GM12873 (cell line): ENCODE measurements at regions not wholly inside any gene's neighbourhood (a gene's known extent, or its start where the extent isn't known, plus 50 kb on each side); places are given as distances from the start of the nearest gene placed in this dataset.

ENCODE experiments used
- TF ChIP-seq, protein P1 (sequence below): IDR thresholded peaks from 2 replicates; pipeline ENCODE4 v1.5.1; 2012; ENCODE audit warnings: low read depth, mild to moderate bottlenecking, moderate library complexity, low read length, control low read depth; ENCODE audit not compliant: insufficient read depth; ENCODE audit errors: missing control alignments

DNA sequence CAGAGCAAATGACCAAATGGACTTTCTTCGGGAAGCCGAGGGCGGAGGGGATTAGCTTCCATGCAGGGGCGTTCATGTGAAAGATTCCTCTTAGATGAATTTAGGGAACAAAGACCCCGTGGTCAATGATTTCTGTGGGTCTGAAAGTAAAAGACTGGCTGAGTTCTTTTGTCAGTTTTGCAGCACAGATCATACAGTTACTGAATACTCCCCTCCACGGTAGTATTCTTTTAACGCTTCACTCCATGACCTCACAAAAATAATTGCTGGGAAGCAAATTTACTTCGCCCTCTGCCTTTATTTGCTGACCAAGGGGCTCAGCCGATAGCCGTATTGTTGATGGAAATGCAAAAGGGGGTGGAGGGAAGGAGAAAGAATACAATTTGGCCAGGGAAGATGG, 86.0 kb upstream of the SALL4 start:
- TF ChIP-seq, protein P1, sequence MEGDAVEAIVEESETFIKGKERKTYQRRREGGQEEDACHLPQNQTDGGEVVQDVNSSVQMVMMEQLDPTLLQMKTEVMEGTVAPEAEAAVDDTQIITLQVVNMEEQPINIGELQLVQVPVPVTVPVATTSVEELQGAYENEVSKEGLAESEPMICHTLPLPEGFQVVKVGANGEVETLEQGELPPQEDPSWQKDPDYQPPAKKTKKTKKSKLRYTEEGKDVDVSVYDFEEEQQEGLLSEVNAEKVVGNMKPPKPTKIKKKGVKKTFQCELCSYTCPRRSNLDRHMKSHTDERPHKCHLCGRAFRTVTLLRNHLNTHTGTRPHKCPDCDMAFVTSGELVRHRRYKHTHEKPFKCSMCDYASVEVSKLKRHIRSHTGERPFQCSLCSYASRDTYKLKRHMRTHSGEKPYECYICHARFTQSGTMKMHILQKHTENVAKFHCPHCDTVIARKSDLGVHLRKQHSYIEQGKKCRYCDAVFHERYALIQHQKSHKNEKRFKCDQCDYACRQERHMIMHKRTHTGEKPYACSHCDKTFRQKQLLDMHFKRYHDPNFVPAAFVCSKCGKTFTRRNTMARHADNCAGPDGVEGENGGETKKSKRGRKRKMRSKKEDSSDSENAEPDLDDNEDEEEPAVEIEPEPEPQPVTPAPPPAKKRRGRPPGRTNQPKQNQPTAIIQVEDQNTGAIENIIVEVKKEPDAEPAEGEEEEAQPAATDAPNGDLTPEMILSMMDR = no peak

DNA sequence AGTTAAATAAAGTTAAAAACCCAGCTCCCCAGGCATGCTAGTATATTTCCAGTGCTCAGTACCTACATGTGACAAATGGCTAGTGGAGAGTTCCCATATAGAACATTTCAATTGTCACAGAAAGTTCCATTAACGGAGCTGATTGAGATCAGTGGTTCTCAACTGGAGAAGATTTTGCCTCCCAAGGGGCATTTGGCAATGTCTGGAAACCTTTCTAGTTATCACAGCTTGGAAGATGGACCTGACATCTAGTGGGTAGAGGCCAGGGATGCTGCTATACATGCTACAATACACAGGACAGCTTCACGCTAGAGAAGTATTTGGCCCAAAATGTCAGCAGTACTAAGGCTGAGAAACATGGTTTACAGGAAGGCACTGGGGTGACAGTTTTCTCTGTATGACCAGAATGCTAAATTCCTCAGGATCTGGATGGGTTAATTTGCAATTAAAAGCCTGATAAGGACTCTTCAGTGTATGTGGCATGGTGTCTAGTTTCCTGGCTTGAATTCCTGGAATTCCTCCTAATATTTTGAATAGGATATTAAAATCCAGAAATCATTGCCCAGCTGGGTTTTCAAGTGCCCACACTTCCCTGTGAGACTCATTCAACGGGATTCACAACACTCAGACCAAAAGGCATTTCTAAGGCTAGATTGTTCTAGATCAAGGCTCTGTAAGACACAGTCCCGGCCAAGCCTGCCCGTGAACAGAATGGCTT, 84.7 kb upstream of the SALL4 start:
- TF ChIP-seq, protein P1 = no peak

DNA sequence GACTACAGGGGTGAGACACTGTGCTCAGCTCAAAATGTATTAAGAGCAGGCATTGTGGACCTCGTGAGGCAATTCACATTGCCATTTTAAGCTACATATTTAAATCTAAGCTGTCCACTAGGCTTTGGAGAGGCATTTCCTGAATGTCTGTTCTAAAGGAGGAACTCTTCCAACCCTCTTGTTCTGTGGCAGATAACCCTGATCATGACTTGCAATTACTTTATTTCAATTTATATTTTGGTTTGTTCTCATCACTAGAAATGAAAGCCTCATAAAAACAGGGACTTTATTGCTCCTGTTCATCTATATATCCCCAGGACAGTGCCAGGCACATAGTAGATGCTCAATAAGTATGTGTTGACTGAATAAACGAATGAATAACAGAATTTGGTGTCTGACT, 84.0 kb upstream of the SALL4 start:
- TF ChIP-seq, protein P1 = no peak

DNA sequence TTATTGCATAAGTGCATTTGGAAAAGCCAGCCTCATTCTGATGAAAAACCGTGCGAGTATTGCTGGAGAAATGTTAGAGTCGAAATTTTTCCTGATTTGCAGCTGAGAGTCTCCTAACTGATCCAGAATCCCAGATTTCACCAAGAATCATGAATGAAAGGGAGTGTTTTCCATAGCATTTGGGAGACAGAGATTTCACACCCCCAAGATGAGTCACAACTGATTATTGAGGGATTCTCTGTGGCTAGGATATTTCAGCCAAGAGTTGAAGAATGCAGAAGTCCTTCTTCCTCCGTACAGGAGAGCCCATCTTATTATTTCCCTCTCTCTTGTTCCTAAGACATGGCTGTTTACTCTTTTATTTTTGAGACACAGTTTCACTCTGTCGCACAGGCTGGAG, 82.2 kb upstream of the SALL4 start:
- TF ChIP-seq, protein P1 = no peak

DNA sequence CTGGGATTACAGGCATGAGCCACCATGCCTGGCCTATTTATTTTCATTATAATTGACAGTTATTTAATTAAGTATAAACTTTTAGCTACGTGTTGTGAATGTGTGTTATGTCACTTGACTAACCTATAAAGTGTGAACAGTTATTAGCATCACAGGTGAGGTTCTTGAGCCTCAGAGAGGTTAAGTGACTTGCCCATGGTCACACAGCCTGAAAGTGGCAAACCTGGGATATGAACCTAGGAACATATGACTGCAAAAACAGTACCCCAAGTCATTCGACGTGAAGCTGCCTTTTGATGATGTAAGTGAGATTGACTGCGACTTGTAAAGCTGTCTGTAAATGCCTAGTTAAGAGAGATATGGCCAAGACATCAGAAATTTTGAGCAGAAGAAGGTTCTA, 77.9 kb upstream of the SALL4 start:
- TF ChIP-seq, protein P1 = no peak

DNA sequence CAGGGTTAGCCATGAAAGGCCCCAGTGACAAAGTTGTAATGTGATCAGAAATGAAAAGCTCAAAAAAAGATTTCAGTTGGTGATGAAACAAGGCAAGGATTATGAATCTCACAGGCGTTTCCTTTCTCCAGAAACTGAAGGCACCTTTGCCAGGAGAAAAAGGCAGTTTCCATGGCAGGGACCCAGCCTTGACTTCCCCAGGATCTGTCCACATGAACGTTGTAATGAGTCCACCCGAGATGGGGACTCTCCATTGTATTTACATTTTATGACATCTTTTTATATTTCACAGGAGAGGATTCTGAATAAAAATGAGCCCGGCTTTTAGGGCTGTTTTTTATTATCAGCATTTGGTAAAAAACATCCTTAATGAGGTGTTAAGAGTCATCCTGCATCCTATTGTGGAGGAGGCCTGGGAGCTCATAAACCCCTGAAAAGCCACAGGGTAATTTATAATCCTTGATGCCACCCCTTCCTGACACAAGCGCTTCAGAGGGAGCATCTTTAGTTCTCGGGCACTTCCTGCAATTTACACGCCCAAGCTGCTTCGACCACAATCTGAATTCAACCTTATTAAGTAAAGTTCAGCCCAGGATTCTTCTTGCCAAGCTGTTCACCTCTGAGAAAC, 74.1 kb upstream of the SALL4 start:
- TF ChIP-seq, protein P1 = no peak

DNA sequence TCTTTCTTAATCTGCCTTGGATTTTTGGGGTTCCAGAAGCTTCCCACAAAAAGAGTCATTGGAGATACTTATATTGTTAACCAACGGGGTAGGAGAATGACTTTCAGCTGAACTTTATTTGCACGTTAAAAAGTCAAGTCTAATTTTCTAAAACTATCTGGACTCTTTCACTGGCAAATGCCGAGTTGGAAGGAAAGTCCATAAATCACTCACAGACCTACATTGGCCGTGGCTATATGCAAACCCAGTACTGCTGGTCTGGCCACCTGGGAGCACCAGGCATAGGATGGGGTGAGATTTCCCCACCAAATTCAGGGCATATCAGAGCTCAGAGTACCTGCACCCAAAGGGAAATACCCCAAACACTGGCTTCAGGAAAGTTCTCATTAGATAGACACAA, 71.3 kb upstream of the SALL4 start:
- TF ChIP-seq, protein P1 = no peak
